Omental fat pad (tissue), 3 donors: ENCODE measurements at regions not wholly inside any gene's neighbourhood (a gene's known extent, or its start where the extent isn't known, plus 50 kb on each side); places are given as distances from the start of the nearest gene placed in this dataset.
A peak's percentile ranks its signal among the peaks of the same experiment; 100 is the strongest.

ENCODE experiments used
- ATAC-seq: fragments of 150-250 bp; one replicate; pipeline ENCODE4 v1.9.1; 2016; ENCODE audit warnings: mild to moderate bottlenecking, moderate library complexity; ENCODE audit not compliant: low FRiP score
- DNase-seq: peaks from one replicate; pipeline ENCODE4 v3.0.0-alpha.2; 2019; ENCODE audit warnings: low spot score
- CTCF ChIP-seq, 3 donors: fragments of 450-650 bp; IDR thresholded peaks; one replicate each; pipeline ENCODE4 v1.5.1; 2016 to 2017; ENCODE audit warnings: antibody characterized with exemption in 3 of 3, mild to moderate bottlenecking in 3 of 3, moderate library complexity in 2 of 3

- no peak for TF ChIP-seq CTCF (IDR thresholded peaks at IDR 0.05)
- DNase-seq: no peak
- ATAC-seq: no peak
These were observed 54.9 kb upstream of the ENAH start for GRCh38 chr1:225707824-225708223.

DNA sequence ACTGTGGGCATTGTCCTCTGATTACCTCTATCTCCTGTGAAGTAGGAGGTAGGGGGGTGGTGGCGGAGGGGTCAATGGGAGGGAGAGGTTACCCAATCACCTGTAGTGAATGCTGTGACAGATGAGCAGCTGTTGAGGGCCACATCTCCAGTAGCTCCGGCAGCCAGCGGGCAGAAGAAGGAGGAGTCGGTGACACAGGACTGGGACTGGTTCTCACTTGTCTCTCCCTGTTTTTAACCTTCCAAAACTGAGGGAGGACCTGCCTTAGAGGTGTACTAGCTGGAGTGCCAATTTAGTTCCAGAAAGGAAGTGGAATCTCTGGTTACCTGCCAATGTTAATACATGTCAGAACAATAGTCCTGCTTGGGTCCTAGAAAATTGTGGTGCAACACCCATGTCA, 56.2 kb upstream of the ENAH start:
- no peak for DNase-seq

DNA sequence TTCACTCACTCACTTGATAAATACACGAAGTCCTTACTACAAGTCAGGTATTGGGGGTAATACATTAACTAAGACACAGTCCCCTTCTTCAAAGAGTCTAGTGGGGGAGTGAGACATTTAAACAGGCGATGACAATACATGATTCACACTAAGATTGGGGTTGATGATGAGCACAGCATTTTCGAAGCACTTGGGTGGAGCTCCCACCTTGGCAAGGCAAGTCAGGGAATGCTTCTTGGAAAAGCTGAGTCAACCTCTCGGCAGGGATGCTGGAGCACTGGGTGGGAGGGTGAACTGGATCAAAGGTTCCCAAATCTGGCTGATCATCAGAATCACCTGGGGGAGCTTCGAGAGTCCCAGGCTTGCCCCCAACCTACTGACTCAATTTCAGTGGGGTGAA, 57.9 kb upstream of the ENAH start:
- TF ChIP-seq CTCF (IDR thresholded peaks at IDR 0.05): no peak
- peak; percentile 94 for ATAC-seq
- DNase-seq: no peak

More for the DNA sequence above, 56.2 kb upstream of the ENAH start:
- no peak for TF ChIP-seq CTCF (IDR thresholded peaks at IDR 0.05)
- ATAC-seq: no peak

GRCh38 chr1:225711236-225711937, 58.5 kb upstream of the ENAH start:
- TF ChIP-seq CTCF (IDR thresholded peaks at IDR 0.05): no peak
- ATAC-seq: no peak
- DNase-seq: no peak

DNA sequence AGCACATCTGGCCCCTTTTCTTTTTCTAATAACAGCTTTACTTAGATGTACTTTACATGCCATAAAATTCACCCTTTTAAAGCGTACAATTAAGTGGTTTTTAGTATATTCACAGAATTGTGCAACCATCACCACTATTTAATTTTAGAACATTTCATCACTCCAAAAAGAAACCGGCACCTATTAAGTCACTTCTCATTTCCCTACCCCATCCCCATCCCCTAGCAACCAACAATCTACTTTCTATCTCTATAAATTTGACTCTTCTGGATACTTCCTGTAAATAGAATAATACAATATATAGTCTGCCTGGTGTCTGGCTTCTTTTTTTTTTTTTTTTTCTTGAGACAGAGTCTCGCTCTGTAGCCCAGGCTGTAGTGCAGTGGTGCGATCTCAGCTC, 59.5 kb upstream of the ENAH start:
- DNase-seq (no peak), ATAC-seq (no peak)
- no peak for TF ChIP-seq CTCF (IDR thresholded peaks at IDR 0.05)

DNA sequence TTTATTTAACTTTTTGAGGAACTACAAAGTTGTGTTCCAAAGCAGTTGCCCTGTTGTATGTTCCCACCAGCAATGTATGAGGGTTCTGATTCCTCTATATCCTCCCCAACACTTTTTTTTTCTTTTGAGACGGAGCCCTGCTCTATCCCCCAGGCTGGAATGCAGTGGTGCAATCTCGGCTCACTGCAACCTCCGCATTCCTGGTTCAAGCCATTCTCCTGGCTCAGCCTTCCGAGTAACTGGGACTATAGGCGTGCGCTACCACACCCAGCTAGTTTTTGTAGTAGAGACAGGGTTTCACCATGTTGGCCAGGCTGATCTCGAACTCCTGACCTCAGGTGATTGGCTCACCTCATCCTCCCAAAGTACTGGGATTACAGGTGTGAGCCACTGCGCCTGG, 60.4 kb upstream of the ENAH start:
- DNase-seq (no peak), ATAC-seq (no peak)
- TF ChIP-seq CTCF (IDR thresholded peaks at IDR 0.05): no peak

GRCh38 chr1:225720937-225721336, 56.7 kb upstream of the SRP9 start:
- ATAC-seq: no peak
- DNase-seq: no peak
- TF ChIP-seq CTCF (IDR thresholded peaks at IDR 0.05): no peak
